ENCODE measurements at regions not wholly inside any gene's neighbourhood (a gene's known extent, or its start where the extent isn't known, plus 50 kb on each side); places are given as distances from the start of the nearest gene placed in this dataset.

DNA sequence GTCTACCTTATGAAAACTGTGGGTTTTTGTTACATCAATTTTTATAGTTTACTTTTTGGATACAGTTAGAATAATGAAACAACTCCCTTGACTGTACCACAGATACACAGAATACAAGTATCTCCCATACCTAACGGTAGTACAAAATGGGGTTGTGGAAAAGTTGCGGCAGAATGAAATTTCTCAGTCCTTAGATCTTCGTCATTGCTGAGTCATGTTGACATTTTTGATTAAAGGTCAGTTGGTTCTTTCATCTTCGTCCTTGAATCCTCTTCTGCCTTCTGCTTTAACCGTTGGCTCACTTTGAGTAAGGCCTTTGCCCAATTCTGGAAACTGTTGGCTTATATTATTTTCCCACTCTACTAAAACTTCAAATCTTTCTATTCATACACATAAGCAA, 75.6 kb downstream of the TRIML1 start:
- no peak for TF ChIP-seq POLR2A (IDR thresholded peaks at IDR 0.05; ENCODE audit: low read depth)
- TF ChIP-seq, protein P1, sequence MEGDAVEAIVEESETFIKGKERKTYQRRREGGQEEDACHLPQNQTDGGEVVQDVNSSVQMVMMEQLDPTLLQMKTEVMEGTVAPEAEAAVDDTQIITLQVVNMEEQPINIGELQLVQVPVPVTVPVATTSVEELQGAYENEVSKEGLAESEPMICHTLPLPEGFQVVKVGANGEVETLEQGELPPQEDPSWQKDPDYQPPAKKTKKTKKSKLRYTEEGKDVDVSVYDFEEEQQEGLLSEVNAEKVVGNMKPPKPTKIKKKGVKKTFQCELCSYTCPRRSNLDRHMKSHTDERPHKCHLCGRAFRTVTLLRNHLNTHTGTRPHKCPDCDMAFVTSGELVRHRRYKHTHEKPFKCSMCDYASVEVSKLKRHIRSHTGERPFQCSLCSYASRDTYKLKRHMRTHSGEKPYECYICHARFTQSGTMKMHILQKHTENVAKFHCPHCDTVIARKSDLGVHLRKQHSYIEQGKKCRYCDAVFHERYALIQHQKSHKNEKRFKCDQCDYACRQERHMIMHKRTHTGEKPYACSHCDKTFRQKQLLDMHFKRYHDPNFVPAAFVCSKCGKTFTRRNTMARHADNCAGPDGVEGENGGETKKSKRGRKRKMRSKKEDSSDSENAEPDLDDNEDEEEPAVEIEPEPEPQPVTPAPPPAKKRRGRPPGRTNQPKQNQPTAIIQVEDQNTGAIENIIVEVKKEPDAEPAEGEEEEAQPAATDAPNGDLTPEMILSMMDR (IDR thresholded peaks at IDR 0.05) = no peak
- no peak for TF ChIP-seq POLR2AphosphoS5 (IDR thresholded peaks at IDR 0.05)
- no peak for TF ChIP-seq EP300 (IDR thresholded peaks at IDR 0.05)
